Common myeloid progenitor, CD34-positive (primary cell): ENCODE measurements at regions not wholly inside any gene's neighbourhood (a gene's known extent, or its start where the extent isn't known, plus 50 kb on each side); places are given as distances from the start of the nearest gene placed in this dataset.

Source experiments
- CTCF ChIA-PET: fragments of 350-600 bp; sonication (Branson Sonifier 250); formaldehyde crosslinking; loops from one replicate; lab custom pipeline; 2021; ENCODE audit warnings: antibody characterized with exemption; lab: Charles Lee
- POLR2A ChIA-PET: fragments of 350-600 bp; sonication (Branson Sonifier 250); formaldehyde crosslinking; loops from one replicate; lab custom pipeline; 2021; ENCODE audit warnings: antibody characterized with exemption; lab: Charles Lee
- DNase-seq, 3 donors: peaks; one replicate each; pipeline versions ENCODE4 v3.0.0 to v3.0.0-alpha.2; 2013
- H3K27ac ChIP-seq, 2 experiments: 1 replicate in 1 of 2; 2 replicates in 1 of 2; pipeline ENCODE4 v1.7.0; 2013; ENCODE audit warnings: inconsistent platforms in 2 of 2, low read length in 2 of 2, mild to moderate bottlenecking in 2 of 2, low read depth in 1 of 2, moderate library complexity in 1 of 2; ENCODE audit not compliant: severe bottlenecking in 2 of 2, insufficient read depth in 1 of 2, poor library complexity in 1 of 2
- H3K27me3 ChIP-seq, 5 experiments: replicated peaks in 2 of 5; 1 replicate in 3 of 5; 2 replicates in 2 of 5; pipeline versions ENCODE4 v1.6.1 to v1.7.0; 2013; ENCODE audit warnings: low read length in 4 of 5, mild to moderate bottlenecking in 2 of 5, moderate library complexity in 2 of 5, inconsistent platforms in 1 of 5; ENCODE audit not compliant: insufficient read depth in 5 of 5, control insufficient read depth in 4 of 5
- H3K36me3 ChIP-seq, 4 experiments: 1 replicate in 2 of 4; 2 replicates in 2 of 4; pipeline versions ENCODE4 v1.6.1 to v1.7.0; 2013; ENCODE audit warnings: low read length in 3 of 4, control low read depth in 1 of 4, mild to moderate bottlenecking in 1 of 4; ENCODE audit not compliant: control insufficient read depth in 4 of 4, insufficient read depth in 4 of 4
- H3K4me1 ChIP-seq, 4 experiments: 1 replicate in 3 of 4; 2 replicates in 1 of 4; pipeline versions ENCODE4 v1.6.1 to v1.7.1; 2013; ENCODE audit warnings: low read length in 3 of 4, mild to moderate bottlenecking in 3 of 4, control low read depth in 1 of 4, inconsistent platforms in 1 of 4, moderate library complexity in 1 of 4; ENCODE audit not compliant: control insufficient read depth in 4 of 4, insufficient read depth in 4 of 4; ENCODE audit errors: control extremely low read depth in 1 of 4
- H3K4me3 ChIP-seq, 7 experiments: 1 replicate in 4 of 7; 2 replicates in 3 of 7; pipeline versions ENCODE4 v1.5.1 to v1.7.0; 2013; ENCODE audit warnings: mild to moderate bottlenecking in 7 of 7, low read length in 6 of 7, moderate library complexity in 6 of 7, inconsistent platforms in 2 of 7, low read depth in 2 of 7, control low read depth in 1 of 7; ENCODE audit not compliant: insufficient read depth in 4 of 7, control insufficient read depth in 1 of 7; ENCODE audit errors: extremely low read depth in 1 of 7
- H3K9me3 ChIP-seq, 5 experiments: 1 replicate in 4 of 5; 2 replicates in 1 of 5; pipeline versions ENCODE4 v1.6.1 to v1.7.1; 2013; ENCODE audit warnings: low read length in 4 of 5, mild to moderate bottlenecking in 2 of 5, inconsistent platforms in 1 of 5, low read depth in 1 of 5, moderate library complexity in 1 of 5; ENCODE audit not compliant: control insufficient read depth in 4 of 5, insufficient read depth in 2 of 5; ENCODE audit errors: control extremely low read depth in 1 of 5
- WGBS: methylation state at CpG from one replicate; pipeline ENCODE4 v1.1.5; 2013; ENCODE audit not compliant: insufficient coverage; 5-methylcytosine and 5-hydroxymethylcytosine counted together

DNA sequence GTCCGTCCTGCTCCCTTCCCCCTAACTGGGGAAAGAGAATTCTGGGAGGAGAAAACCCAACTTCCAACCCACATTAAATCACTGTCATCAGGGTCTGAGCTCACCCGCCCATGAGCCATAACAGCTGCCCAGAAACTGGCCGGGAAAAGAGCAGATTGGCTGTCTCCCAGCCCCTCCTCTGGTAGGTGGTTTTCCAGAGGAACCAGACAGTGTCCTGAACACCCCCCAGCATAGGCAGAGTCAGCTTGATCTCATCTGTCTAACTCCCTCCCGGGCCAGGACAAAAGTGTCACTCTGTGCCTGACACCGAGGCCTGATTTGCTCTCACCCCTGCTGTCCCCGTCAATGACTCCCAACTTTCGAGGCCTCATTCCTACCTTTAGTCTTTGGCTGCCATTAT, 197.0 kb downstream of the AXIN2 start:
- Histone ChIP-seq H3K4me1 (no peaks in the 10 kb centered on the region), H3K9me3 (peaks cover 0 to 10% (median 0%) of the 10 kb centered on the region in 5 experiments), H3K36me3 (no peaks in the 10 kb centered on the region), H3K27me3 (peaks cover 0 to 24% (median 3%) of the 10 kb centered on the region in 5 experiments), H3K27ac (no peak overlapping the region), H3K4me3 (no peak overlapping the region)
- ChIA-PET CTCF (no interaction called here), POLR2A (no interaction called here)
- WGBS = 89% methylated on average over 7 of the region's 7 CpGs
- no peak for DNase-seq

DNA sequence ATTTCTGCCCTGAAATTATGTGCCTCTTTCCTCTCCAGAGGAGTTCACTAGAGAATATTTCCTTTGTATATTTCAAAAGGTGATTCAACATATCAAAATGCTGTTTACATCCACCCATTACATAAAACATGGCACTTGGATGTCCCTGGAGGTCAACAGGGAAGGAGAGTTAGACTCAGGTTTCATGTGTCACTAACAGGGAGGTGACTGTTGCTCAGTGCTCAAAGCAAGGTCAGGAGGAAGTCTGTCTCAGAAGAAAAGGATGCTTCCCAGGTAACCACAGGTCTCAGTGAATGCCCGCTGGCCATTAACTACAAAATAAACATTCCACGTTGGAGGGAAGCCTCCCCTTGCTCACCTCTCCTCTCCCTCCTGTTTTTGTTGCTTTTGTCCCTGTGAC, 198.6 kb downstream of the AXIN2 start:
- ChIA-PET POLR2A (no interaction called here), CTCF (no interaction called here)
- Histone ChIP-seq H3K27ac (no peak overlapping the region), H3K9me3 (peaks cover 0 to 10% (median 0%) of the 10 kb centered on the region in 5 experiments), H3K36me3 (no peaks in the 10 kb centered on the region), H3K4me1 (no peaks in the 10 kb centered on the region), H3K27me3 (peaks cover 0 to 28% (median 3%) of the 10 kb centered on the region in 5 experiments), H3K4me3 (no peak overlapping the region)
- no peak for DNase-seq
- no CpG with 5 or more reads among the region's 2 CpGs for WGBS

DNA sequence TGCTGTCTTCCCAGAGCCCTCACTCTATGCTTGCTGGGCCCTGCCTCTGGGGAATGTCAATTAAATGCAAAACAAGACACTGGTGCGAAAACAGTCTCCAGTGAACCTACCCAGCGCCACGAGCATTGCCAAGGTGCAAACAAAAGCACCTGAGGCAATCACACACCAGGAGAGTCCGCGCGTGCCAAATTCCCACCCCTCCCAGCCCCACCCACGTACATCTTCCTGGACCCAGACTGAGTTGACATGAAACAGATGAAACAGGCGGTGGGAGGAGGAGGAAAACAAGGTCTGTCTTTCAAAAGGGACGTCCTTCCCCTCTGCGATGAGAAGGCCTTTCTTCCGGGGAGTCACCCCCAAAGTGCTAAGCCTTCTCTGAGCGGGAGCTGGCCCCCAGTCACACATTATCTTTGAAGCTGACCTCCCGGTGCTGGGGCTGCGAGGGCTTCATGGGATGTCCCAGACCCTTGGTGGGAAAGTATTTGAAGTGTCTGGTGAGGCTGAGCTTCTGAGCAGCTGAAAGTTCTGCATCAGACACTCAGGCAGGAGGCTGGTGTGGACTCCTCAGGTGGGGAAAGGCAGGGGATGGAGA, 200.4 kb downstream of the AXIN2 start:
- Histone ChIP-seq H3K27ac (no peak overlapping the region), H3K4me1 (no peaks in the 10 kb centered on the region), H3K4me3 (no peak overlapping the region), H3K9me3 (peaks cover 0 to 6% (median 0%) of the 10 kb centered on the region in 5 experiments), H3K27me3 (peaks cover 0 to 30% (median 3%) of the 10 kb centered on the region in 5 experiments), H3K36me3 (no peaks in the 10 kb centered on the region)
- ChIA-PET POLR2A (no interaction called here), CTCF (no interaction called here)
- no peak for DNase-seq
- 88% methylated on average over 10 of the region's 14 CpGs for whole genome bisulfite sequencing

DNA sequence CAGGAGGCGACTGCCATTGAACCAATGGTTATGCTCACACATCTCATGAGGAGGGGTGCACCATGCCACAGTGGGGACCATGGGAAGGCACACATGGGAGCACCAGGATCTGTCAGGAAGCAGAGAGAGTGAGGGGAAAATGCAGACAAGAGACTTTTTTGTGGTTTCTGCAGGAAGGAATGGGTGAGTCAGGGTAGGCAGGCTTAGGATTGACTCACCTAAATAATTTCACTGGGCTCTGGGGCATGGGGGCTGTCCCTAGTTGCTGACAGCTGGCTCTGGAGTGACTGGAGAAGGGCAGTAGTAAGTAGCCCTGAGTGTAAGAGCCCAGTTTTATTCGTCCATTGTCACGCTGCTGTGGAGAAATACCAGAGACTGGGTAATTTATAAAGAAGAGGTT, 202.4 kb downstream of the AXIN2 start:
- POLR2A ChIA-PET = no interaction called here
- Histone ChIP-seq H3K27me3 (peaks cover 0 to 14% (median 6%) of the 10 kb centered on the region in 5 experiments), H3K36me3 (no peaks in the 10 kb centered on the region), H3K9me3 (no peaks in the 10 kb centered on the region), H3K4me3 (no peak overlapping the region), H3K27ac (no peak overlapping the region), H3K4me1 (no peaks in the 10 kb centered on the region)
- CTCF ChIA-PET = no interaction called here
- DNase-seq = no peak
- WGBS = 95% methylated on average over 3 of the region's 3 CpGs

DNA sequence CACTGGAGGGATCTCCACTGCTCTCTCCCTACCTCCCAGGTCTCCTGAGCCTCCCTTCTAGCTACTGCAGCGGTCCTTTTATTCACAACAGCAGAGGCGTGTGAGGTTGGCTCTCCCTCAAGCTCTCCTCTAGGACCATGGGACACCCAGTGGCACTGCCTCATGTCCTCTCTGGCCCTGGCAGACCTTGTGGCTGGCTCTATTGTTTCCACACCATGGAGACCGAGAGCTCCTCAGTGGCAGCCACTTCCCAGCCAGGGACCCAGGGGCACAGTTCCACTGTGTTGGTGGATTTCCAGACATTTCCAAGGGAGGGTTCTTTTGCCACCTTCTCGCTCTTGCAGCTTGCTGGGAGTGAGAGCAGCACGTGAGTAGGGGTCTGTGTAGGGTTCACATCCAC, 204.9 kb downstream of the AXIN2 start:
- CTCF ChIA-PET = no interaction called here

DNA sequence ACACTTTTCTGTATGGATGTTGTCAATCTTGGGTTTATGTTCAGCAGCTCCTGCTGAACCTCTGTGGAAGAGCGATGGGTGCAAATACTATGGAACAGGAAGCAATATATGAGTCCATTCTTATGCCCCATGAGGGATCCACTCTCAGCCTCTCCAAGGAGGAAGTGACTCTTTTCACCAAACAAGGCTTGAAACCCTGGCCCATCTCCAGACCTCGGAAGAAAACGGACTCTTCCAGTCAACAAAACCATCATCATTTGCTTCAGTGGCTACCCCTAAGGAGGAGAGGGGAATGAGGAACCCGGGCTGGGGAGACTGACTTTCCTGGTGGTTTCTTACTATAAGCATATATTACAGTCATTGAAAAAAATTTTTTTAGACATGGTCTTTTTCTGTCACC, 206.2 kb downstream of the AXIN2 start:
- ChIA-PET POLR2A (no interaction called here), CTCF (interaction anchor here (0.6 kb wide), 1 partner anchor 1207 kb away, joined by 3 read pairs; no protein-coding TSS in a partner anchor)
- no peak overlapping the region for H3K27ac ChIP-seq
- no peak overlapping the region for H3K4me3 ChIP-seq
- H3K4me1 ChIP-seq = no peaks in the 10 kb centered on the region
- no peaks in the 10 kb centered on the region for H3K9me3 ChIP-seq
- 83% methylated on average over 1 of the region's 4 CpGs for WGBS
- no peak for DNase-seq
- no peaks in the 10 kb centered on the region for H3K36me3 ChIP-seq
- peaks cover 0 to 11% (median 6%) of the 10 kb centered on the region in 5 experiments for H3K27me3 ChIP-seq

More for the DNA sequence above, 204.9 kb downstream of the AXIN2 start:
- Histone ChIP-seq H3K4me3 (no peak overlapping the region), H3K27me3 (peaks cover 0 to 11% (median 6%) of the 10 kb centered on the region in 5 experiments), H3K4me1 (no peaks in the 10 kb centered on the region), H3K27ac (no peak overlapping the region), H3K9me3 (no peaks in the 10 kb centered on the region), H3K36me3 (no peaks in the 10 kb centered on the region)
- DNase-seq = no peak
- POLR2A ChIA-PET = no interaction called here
- 89% methylated on average over 5 of the region's 5 CpGs for WGBS

DNA sequence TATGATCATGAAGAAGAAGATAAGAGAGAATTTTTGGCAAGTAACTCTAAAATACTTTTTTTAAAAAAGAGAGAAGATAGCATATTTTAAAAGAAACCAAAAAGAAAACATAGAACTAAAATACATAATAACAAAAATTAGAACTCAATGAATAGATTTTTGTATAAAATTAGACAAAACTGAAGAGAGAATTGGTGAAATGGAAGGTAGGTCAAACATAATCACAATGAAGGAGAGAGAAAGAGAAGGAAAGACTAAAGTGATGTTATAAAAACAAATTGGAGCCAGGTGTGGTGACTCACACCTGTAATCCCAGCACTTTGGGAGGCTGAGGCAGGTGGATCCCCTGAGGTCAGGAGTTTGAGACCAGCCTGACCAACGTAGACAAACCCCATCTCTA, 211.5 kb downstream of the AXIN2 start:
- Histone ChIP-seq H3K27ac (no peak overlapping the region), H3K4me3 (no peak overlapping the region), H3K27me3 (peaks cover 0 to 12% (median 6%) of the 10 kb centered on the region in 5 experiments), H3K9me3 (peaks cover 0 to 5% (median 0%) of the 10 kb centered on the region in 5 experiments), H3K36me3 (no peaks in the 10 kb centered on the region), H3K4me1 (no peaks in the 10 kb centered on the region)
- CTCF ChIA-PET = no interaction called here
- no CpG with 5 or more reads among the region's 1 CpG for WGBS
- no peak for DNase-seq
- POLR2A ChIA-PET = no interaction called here
